HepG2 (cell line): ENCODE measurements at regions not wholly inside any gene's neighbourhood (a gene's known extent, or its start where the extent isn't known, plus 50 kb on each side); places are given as distances from the start of the nearest gene placed in this dataset.

ENCODE experiments used
- ATAC-seq: fragments of 200-7000 bp; cut with Tn5 transposase; 3 replicates; pipeline ENCODE4 v1.9.1; 2020; ENCODE audit warnings: mild to moderate bottlenecking, moderate library complexity
- BruUV-seq: library from RNA; stranded (reverse); fragments of 400-500 nt; replicated peaks from 2 replicates; lab custom pipeline; 2021; lab: Mats Ljungman, UMichigan
- CTCF ChIA-PET: fragments of 300-600 bp; formaldehyde crosslinking; extraction: SDS; loops from one replicate; lab custom pipeline; 2021; ENCODE audit warnings: low total read pairs, inconsistent platforms, low intra/inter-chr PET ratio; lab: Yijun Ruan, JAX
- POLR2A ChIA-PET: fragments of 350-600 bp; sonication (Branson Sonifier 250); formaldehyde crosslinking; loops from one replicate; lab custom pipeline; 2020; ENCODE audit warnings: antibody characterized with exemption, inconsistent platforms; lab: Yijun Ruan, JAX
- DNase-seq: peaks from one replicate; pipeline ENCODE4 v3.0.0-alpha.2; 2015; ENCODE audit warnings: low spot score
- FAIRE-seq: peaks from 3 replicates; lab custom pipeline; 2011; peaks lifted over from hg19 to GRCh38; lab: Jason Lieb, UNC
- H2AFZ ChIP-seq: one replicate; pipeline ENCODE4 v1.6.1; 2011; ENCODE audit warnings: low read length, inconsistent platforms
- H3K27ac ChIP-seq: fragments of 300-600 bp; 3 replicates; pipeline ENCODE4 v1.8.0; 2011; ENCODE audit warnings: mixed run types, mild to moderate bottlenecking, mixed read lengths, low read length, inconsistent platforms; ENCODE audit not compliant: insufficient read depth; ENCODE audit errors: extremely low read length
- H3K27me3 ChIP-seq, 2 experiments: fragments of 200-600 bp in 1 of 2; 2 replicates in 1 of 2; 3 replicates in 1 of 2; pipeline versions ENCODE4 v1.6.0 to v1.8.0; 2011; ENCODE audit warnings: low read length in 2 of 2, mild to moderate bottlenecking in 2 of 2, moderate library complexity in 2 of 2, inconsistent platforms in 1 of 2; ENCODE audit not compliant: insufficient read depth in 2 of 2, control insufficient read depth in 1 of 2
- H3K36me3 ChIP-seq, 2 experiments: fragments of 200-600 bp in 1 of 2; replicated peaks in 1 of 2; 2 replicates in 1 of 2; 3 replicates in 1 of 2; pipeline versions ENCODE4 v1.5.1 to v1.8.0; 2011; ENCODE audit warnings: low read length in 2 of 2, inconsistent platforms in 1 of 2; ENCODE audit not compliant: insufficient read depth in 2 of 2, control insufficient read depth in 1 of 2
- H3K4me1 ChIP-seq: 2 replicates; pipeline ENCODE4 v1.5.1; 2012; ENCODE audit warnings: low read length, inconsistent platforms; ENCODE audit not compliant: insufficient read depth
- H3K4me2 ChIP-seq: 2 replicates; pipeline ENCODE4 v1.6.0; 2011; ENCODE audit warnings: low read depth, low read length, inconsistent platforms
- H3K4me3 ChIP-seq, 3 experiments: fragments of 200-600 bp in 1 of 3; sonication (generic), shearing (Covaris generic) in 1 of 3; replicated peaks in 1 of 3; 2 replicates each; pipeline ENCODE4 v1.5.1; 2011 to 2016; ENCODE audit warnings: low read length in 3 of 3, inconsistent platforms in 2 of 3, low read depth in 2 of 3, mild to moderate bottlenecking in 2 of 3, control low read depth in 1 of 3, mixed read lengths in 1 of 3; ENCODE audit not compliant: insufficient read depth in 1 of 3
- H3K79me2 ChIP-seq: one replicate; pipeline ENCODE4 v1.6.1; 2011; ENCODE audit warnings: low read length, inconsistent platforms; ENCODE audit not compliant: insufficient read depth
- H3K9ac ChIP-seq: 2 replicates; pipeline ENCODE4 v1.6.0; 2011; ENCODE audit warnings: mild to moderate bottlenecking, low read depth, low read length, inconsistent platforms; ENCODE audit not compliant: insufficient read depth
- H3K9me3 ChIP-seq: 2 replicates; pipeline ENCODE4 v1.5.1; 2012; ENCODE audit warnings: mild to moderate bottlenecking, low read length
- H4K20me1 ChIP-seq: 2 replicates; pipeline ENCODE4 v1.6.0; 2011; ENCODE audit warnings: inconsistent platforms, mild to moderate bottlenecking, low read length, moderate library complexity; ENCODE audit not compliant: insufficient read depth
- CHCHD3 ChIP-seq: sonication (generic); formaldehyde crosslinking; IDR thresholded peaks from 2 replicates; pipeline ENCODE4 v1.8.0; 2022; ENCODE audit warnings: mild to moderate bottlenecking, missing genetic modification reagents, moderate library complexity
- EZH2 ChIP-seq: conservative IDR thresholded peaks from 2 replicates; pipeline ENCODE4 v1.6.1; 2012; ENCODE audit warnings: mild to moderate bottlenecking, low read depth, low read length, moderate library complexity
- FOXM1 ChIP-seq: sonication (generic); formaldehyde crosslinking; IDR thresholded peaks from 2 replicates; pipeline ENCODE4 v1.5.0; 2020; ENCODE audit warnings: missing genetic modification reagents
- HMG20B ChIP-seq: conservative IDR thresholded peaks from 2 replicates; pipeline ENCODE4 v1.6.1; 2016; ENCODE audit warnings: missing genetic modification reagents, missing compliant biosample characterization
- JUNB ChIP-seq: sonication (generic); formaldehyde crosslinking; IDR thresholded peaks from 2 replicates; pipeline ENCODE4 v1.8.0; 2022; ENCODE audit warnings: missing genetic modification reagents, mild to moderate bottlenecking, borderline replicate concordance
- MAFF ChIP-seq: IDR thresholded peaks from 2 replicates; pipeline ENCODE4 v1.6.1; 2011; ENCODE audit warnings: low read depth, low read length, improper control_type of control experiment
- SIX1 ChIP-seq: sonication (generic); formaldehyde crosslinking; IDR thresholded peaks from 2 replicates; pipeline ENCODE4 v1.4.0; 2020; ENCODE audit warnings: missing genetic modification reagents, borderline replicate concordance
- TCF7L2 ChIP-seq: IDR thresholded peaks from 2 replicates; pipeline ENCODE4 v1.6.1; 2011; ENCODE audit warnings: mild to moderate bottlenecking, low read depth, low read length, moderate library complexity
- TP53 ChIP-seq: sonication (generic); formaldehyde crosslinking; conservative IDR thresholded peaks from 2 replicates; pipeline ENCODE4 v1.4.0; 2020; ENCODE audit warnings: missing genetic modification reagents
- ZBTB20 ChIP-seq: sonication (generic); formaldehyde crosslinking; IDR thresholded peaks from 2 replicates; pipeline ENCODE4 v1.8.1; 2023; ENCODE audit warnings: missing genetic modification reagents, low read depth, mild to moderate bottlenecking, borderline replicate concordance
- ZNF101 ChIP-seq: sonication (generic); formaldehyde crosslinking; IDR thresholded peaks from 2 replicates; pipeline ENCODE4 v1.4.0; 2020; ENCODE audit warnings: mild to moderate bottlenecking, low read depth, missing genetic modification reagents, borderline replicate concordance
- ZNF431 ChIP-seq: sonication (generic); formaldehyde crosslinking; IDR thresholded peaks from 2 replicates; pipeline ENCODE4 v1.9.0; 2022; ENCODE audit warnings: missing genetic modification reagents, low read depth, mild to moderate bottlenecking, borderline replicate concordance
- ZNF446 ChIP-seq: sonication (generic); formaldehyde crosslinking; IDR thresholded peaks from 2 replicates; pipeline ENCODE4 v1.5.0; 2020; ENCODE audit warnings: mild to moderate bottlenecking, missing genetic modification reagents
- ZNF598 ChIP-seq: sonication (generic); formaldehyde crosslinking; IDR thresholded peaks from 2 replicates; pipeline ENCODE4 v1.5.1; 2020; ENCODE audit warnings: mild to moderate bottlenecking, missing genetic modification reagents, borderline replicate concordance
- ZNF670 ChIP-seq: sonication (generic); formaldehyde crosslinking; IDR thresholded peaks from 2 replicates; pipeline ENCODE4 v1.8.0; 2022; ENCODE audit warnings: mild to moderate bottlenecking, missing genetic modification reagents, borderline replicate concordance
- ZNF792 ChIP-seq: IDR thresholded peaks from 2 replicates; pipeline ENCODE4 v1.6.1; 2016
- WGBS: methylation state at CpG from one replicate; pipeline ENCODE4 v1.1.6; 2017; ENCODE audit warnings: low lambda C conversion rate; 5-methylcytosine and 5-hydroxymethylcytosine counted together
- in situ Hi-C: cut with HindIII; loops from 2 replicates; pipeline ENCODE4 v1.10.0; 2017; ENCODE audit warnings: low pct_unique_long_range_greater_than_20kb; ENCODE audit not compliant: extremely low pct_ligation_motif_present
- intact Hi-C: fragments of 100-400 bp; cut with micrococcal nuclease; formaldehyde crosslinking; loops from one replicate; pipeline ENCODE4 v1.10.0; 2022; ENCODE audit not compliant: unreplicated experiment
- TF ChIP-seq, protein P1 (sequence below): sonication (generic); formaldehyde crosslinking; IDR thresholded peaks from 2 replicates; pipeline ENCODE4 v1.4.0; 2020; ENCODE audit warnings: missing genetic modification reagents
- TF ChIP-seq, protein P2 (sequence below): IDR thresholded peaks from 2 replicates; pipeline ENCODE4 v1.6.1; 2016; ENCODE audit warnings: low read depth, control low read depth

DNA sequence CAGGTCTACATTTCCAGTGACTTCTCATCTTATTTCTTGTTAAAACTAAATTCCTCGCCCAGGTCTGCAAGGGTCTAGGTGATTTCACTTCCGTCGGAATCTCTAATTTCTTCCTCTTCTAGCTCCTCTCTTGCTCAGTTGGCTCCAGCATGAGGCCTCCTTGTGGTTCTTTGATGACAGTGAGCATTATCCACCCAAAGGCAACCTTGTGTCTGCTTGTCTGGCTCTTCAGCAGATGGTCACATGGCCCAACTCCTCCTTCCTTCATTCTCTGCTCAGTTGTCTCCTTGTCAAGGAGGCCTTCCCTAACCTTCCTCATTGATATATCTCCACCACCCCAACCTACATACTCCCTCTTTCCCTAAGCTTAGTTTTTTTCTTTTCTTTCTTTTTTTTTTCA, 1391.4 kb downstream of the EFNB2 start:
- ChIA-PET POLR2A (no interaction called here), CTCF (no interaction called here)
- TF ChIP-seq FOXM1 (CRISPR knock-in tag) (no peak), ZNF792 (CRISPR knock-in tag) (no peak), TCF7L2 (no peak), ZNF446 (CRISPR knock-in tag) (no peak), HMG20B (CRISPR knock-in tag) (no peak), MAFF (no peak), TP53 (CRISPR knock-in tag) (no peak), CHCHD3 (CRISPR knock-in tag) (no peak), JUNB (CRISPR knock-in tag) (no peak), EZH2 (no peak), ZNF431 (no peak), ZNF101 (CRISPR knock-in tag) (no peak), ZNF670 (CRISPR knock-in tag) (no peak), SIX1 (CRISPR knock-in tag) (no peak), ZNF598 (CRISPR knock-in tag) (no peak), ZBTB20 (CRISPR knock-in tag) (no peak)
- TF ChIP-seq, protein P1, sequence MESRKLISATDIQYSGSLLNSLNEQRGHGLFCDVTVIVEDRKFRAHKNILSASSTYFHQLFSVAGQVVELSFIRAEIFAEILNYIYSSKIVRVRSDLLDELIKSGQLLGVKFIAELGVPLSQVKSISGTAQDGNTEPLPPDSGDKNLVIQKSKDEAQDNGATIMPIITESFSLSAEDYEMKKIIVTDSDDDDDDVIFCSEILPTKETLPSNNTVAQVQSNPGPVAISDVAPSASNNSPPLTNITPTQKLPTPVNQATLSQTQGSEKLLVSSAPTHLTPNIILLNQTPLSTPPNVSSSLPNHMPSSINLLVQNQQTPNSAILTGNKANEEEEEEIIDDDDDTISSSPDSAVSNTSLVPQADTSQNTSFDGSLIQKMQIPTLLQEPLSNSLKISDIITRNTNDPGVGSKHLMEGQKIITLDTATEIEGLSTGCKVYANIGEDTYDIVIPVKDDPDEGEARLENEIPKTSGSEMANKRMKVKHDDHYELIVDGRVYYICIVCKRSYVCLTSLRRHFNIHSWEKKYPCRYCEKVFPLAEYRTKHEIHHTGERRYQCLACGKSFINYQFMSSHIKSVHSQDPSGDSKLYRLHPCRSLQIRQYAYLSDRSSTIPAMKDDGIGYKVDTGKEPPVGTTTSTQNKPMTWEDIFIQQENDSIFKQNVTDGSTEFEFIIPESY (CRISPR knock-in tag), result no peak
- TF ChIP-seq, protein P2, sequence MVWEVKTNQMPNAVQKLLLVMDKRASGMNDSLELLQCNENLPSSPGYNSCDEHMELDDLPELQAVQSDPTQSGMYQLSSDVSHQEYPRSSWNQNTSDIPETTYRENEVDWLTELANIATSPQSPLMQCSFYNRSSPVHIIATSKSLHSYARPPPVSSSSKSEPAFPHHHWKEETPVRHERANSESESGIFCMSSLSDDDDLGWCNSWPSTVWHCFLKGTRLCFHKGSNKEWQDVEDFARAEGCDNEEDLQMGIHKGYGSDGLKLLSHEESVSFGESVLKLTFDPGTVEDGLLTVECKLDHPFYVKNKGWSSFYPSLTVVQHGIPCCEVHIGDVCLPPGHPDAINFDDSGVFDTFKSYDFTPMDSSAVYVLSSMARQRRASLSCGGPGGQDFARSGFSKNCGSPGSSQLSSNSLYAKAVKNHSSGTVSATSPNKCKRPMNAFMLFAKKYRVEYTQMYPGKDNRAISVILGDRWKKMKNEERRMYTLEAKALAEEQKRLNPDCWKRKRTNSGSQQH (CRISPR knock-in tag), result no peak
- no peaks in the 10 kb centered on the region for H4K20me1 ChIP-seq
- no peaks in the 10 kb centered on the region for H3K36me3 ChIP-seq
- ATAC-seq, result no peak
- H3K4me3 ChIP-seq, result no peak overlapping the region
- H2AFZ ChIP-seq, result no peak overlapping the region
- H3K27ac ChIP-seq, result no peak overlapping the region
- BruUV-seq, result no TSS peak
- no peak overlapping the region for H3K4me2 ChIP-seq
- in situ Hi-C loops (no loop called here), intact Hi-C loops (no loop called here)
- no peaks in the 10 kb centered on the region for H3K79me2 ChIP-seq
- no peaks in the 10 kb centered on the region; a peak in 1 of 5 replicates for H3K27me3 ChIP-seq
- FAIRE-seq, result no peak
- DNase-seq, result no peak
- 67% methylated on average over 3 of the region's 3 CpGs for WGBS
- H3K9me3 ChIP-seq, result peaks cover 5% of the 10 kb centered on the region; the same call in 1 of the 2 replicates
- no peak overlapping the region for H3K9ac ChIP-seq
- 0 out of 2 replicates have a peak, but pooled peaks cover 4% of the 10 kb centered on the region for H3K4me1 ChIP-seq
